ENCODE measurements at regions not wholly inside any gene's neighbourhood (a gene's known extent, or its start where the extent isn't known, plus 50 kb on each side); places are given as distances from the start of the nearest gene placed in this dataset.

DNA sequence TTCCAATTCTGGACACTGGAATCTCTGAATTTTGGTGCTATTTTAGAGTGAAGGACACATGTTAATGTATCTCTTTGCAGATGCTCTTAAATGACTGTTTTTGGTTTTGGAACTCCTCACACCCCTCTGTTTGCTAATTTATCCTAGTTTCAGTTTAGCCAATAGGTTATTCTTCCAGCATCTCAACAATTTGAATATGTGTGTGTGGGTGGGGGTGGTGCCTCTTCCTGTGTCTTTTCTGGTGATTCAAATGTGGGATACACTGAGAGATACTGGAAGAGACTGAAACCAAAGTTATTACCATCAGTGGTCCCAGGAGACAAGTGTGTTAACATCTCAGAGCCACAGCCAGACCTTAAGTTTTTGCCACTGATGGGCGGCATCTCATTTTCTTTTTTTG, 1317.4 kb upstream of the TMEM132C start:
- no peaks in the 10 kb centered on the region for H3K79me2 ChIP-seq (ENCODE audit: insufficient read depth, low read length)
- no peak overlapping the region for H3K9ac ChIP-seq (ENCODE audit: low read length)
- no peaks in the 10 kb centered on the region for H3K36me3 ChIP-seq (ENCODE audit: low read length)
- no peak overlapping the region for H3K4me3 ChIP-seq (ENCODE audit: insufficient read depth, low read length, poor library complexity, severe bottlenecking)
- H4K20me1 ChIP-seq (ENCODE audit: low read depth, low read length) = no peaks in the 10 kb centered on the region
- H3F3A ChIP-seq (ENCODE audit: insufficient read depth) = no peaks in the 10 kb centered on the region
- H3K27ac ChIP-seq (ENCODE audit: low read depth, low read length) = no peak overlapping the region
- H3K27me3 ChIP-seq (ENCODE audit: low read length) = no peaks in the 10 kb centered on the region
- no peaks in the 10 kb centered on the region for H3K9me3 ChIP-seq (ENCODE audit: insufficient read depth, low read length)
- no peak overlapping the region for H2AFZ ChIP-seq (ENCODE audit: low read depth, low read length, severe bottlenecking)
- TF ChIP-seq, protein P1, sequence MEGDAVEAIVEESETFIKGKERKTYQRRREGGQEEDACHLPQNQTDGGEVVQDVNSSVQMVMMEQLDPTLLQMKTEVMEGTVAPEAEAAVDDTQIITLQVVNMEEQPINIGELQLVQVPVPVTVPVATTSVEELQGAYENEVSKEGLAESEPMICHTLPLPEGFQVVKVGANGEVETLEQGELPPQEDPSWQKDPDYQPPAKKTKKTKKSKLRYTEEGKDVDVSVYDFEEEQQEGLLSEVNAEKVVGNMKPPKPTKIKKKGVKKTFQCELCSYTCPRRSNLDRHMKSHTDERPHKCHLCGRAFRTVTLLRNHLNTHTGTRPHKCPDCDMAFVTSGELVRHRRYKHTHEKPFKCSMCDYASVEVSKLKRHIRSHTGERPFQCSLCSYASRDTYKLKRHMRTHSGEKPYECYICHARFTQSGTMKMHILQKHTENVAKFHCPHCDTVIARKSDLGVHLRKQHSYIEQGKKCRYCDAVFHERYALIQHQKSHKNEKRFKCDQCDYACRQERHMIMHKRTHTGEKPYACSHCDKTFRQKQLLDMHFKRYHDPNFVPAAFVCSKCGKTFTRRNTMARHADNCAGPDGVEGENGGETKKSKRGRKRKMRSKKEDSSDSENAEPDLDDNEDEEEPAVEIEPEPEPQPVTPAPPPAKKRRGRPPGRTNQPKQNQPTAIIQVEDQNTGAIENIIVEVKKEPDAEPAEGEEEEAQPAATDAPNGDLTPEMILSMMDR (IDR thresholded peaks at IDR 0.05; ENCODE audit: insufficient read depth, low read length, poor library complexity, severe bottlenecking) = no peak
- no peak for TF ChIP-seq EZH2phosphoT487 (conservative IDR thresholded peaks at IDR 0.05; ENCODE audit: low read length)
- H3K4me2 ChIP-seq (ENCODE audit: low read depth, low read length, poor library complexity, severe bottlenecking) = no peak overlapping the region
- H3K9me2 ChIP-seq (replicated peaks; ENCODE audit: insufficient read depth, low read length) = no peaks in the 10 kb centered on the region

- no peak overlapping the region for H3K4me2 ChIP-seq (ENCODE audit: low read depth, low read length, poor library complexity, severe bottlenecking)
- H3K9me2 ChIP-seq (replicated peaks; ENCODE audit: insufficient read depth, low read length) = no peaks in the 10 kb centered on the region
- no peak overlapping the region for H3K9ac ChIP-seq (ENCODE audit: low read length)
- no peaks in the 10 kb centered on the region for H3K27me3 ChIP-seq (ENCODE audit: low read length)
- TF ChIP-seq, protein P1 (IDR thresholded peaks at IDR 0.05; ENCODE audit: insufficient read depth, low read length, poor library complexity, severe bottlenecking) = no peak
- no peak for TF ChIP-seq EZH2phosphoT487 (conservative IDR thresholded peaks at IDR 0.05; ENCODE audit: low read length)
- no peaks in the 10 kb centered on the region for H3K9me3 ChIP-seq (ENCODE audit: insufficient read depth, low read length)
- H3K4me3 ChIP-seq (ENCODE audit: insufficient read depth, low read length, poor library complexity, severe bottlenecking) = no peak overlapping the region
- H2AFZ ChIP-seq (ENCODE audit: low read depth, low read length, severe bottlenecking) = no peak overlapping the region
- H3K36me3 ChIP-seq (ENCODE audit: low read length) = no peaks in the 10 kb centered on the region
- no peaks in the 10 kb centered on the region for H3K79me2 ChIP-seq (ENCODE audit: insufficient read depth, low read length)
- H3K27ac ChIP-seq (ENCODE audit: low read depth, low read length) = no peak overlapping the region
- H3F3A ChIP-seq (ENCODE audit: insufficient read depth) = no peaks in the 10 kb centered on the region
- no peaks in the 10 kb centered on the region for H4K20me1 ChIP-seq (ENCODE audit: low read depth, low read length)
These were observed 1316.7 kb upstream of the TMEM132C start for GRCh38 chr12:126950266-126950665.

DNA sequence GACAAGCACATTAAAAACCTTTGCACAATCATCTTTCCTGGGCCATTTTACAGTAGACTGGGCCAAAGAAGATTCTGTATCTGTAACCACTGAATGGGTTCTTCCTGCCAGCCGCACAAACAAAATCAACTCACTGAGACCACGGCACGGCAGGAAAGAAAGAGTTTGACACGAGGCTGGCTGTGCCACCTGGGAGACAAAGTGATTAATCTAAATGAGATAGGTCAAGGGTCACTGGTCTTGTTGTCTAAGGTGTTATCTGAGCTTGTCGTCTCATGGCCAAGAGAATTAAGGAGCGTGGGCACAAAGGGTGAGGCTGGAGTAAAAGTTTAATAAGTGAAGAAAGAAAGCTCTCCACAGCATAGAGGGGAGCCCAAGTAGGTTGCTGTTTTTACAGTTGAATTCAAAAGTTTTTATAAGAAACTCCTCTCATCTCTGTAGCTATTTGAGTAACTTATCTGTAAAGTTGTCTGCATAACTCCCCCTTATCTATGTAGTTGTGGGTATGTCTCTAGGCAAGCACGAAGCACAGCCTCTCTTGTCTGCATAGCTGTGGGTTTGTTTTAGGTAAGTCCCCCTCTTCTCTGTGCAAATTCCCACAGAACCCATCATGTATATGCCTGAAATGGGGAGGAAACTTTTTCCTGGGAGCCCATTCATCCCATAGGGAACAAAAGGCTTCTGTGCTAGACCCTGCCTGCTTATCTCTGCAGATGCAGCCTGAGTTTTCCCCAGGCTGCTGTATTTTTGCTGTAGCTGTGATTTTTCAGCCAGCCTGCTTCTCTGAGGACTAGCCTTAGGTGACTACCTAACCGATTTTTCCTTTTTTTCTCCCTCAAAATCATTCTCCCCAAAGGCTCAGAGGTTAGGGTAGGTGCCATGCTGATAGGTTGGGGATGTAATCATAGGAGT, 1314.6 kb upstream of the TMEM132C start:
- Histone ChIP-seq H3K27me3 (ENCODE audit: low read length) (no peaks in the 10 kb centered on the region), H3K36me3 (ENCODE audit: low read length) (no peaks in the 10 kb centered on the region), H3K9me2 (replicated peaks; ENCODE audit: insufficient read depth, low read length) (no peaks in the 10 kb centered on the region), H2AFZ (ENCODE audit: low read depth, low read length, severe bottlenecking) (no peak overlapping the region), H4K20me1 (ENCODE audit: low read depth, low read length) (no peaks in the 10 kb centered on the region), H3K4me3 (ENCODE audit: insufficient read depth, low read length, poor library complexity, severe bottlenecking) (no peak overlapping the region), H3K27ac (ENCODE audit: low read depth, low read length) (no peak overlapping the region), H3K9ac (ENCODE audit: low read length) (no peak overlapping the region), H3K79me2 (ENCODE audit: insufficient read depth, low read length) (no peaks in the 10 kb centered on the region), H3K4me2 (ENCODE audit: low read depth, low read length, poor library complexity, severe bottlenecking) (no peak overlapping the region), H3K9me3 (ENCODE audit: insufficient read depth, low read length) (no peaks in the 10 kb centered on the region), H3F3A (ENCODE audit: insufficient read depth) (no peaks in the 10 kb centered on the region)
- no peak for TF ChIP-seq EZH2phosphoT487 (conservative IDR thresholded peaks at IDR 0.05; ENCODE audit: low read length)
- TF ChIP-seq, protein P1 (IDR thresholded peaks at IDR 0.05; ENCODE audit: insufficient read depth, low read length, poor library complexity, severe bottlenecking) = no peak
